WTC11 (cell line): ENCODE measurements at regions not wholly inside any gene's neighbourhood (a gene's known extent, or its start where the extent isn't known, plus 50 kb on each side); places are given as distances from the start of the nearest gene placed in this dataset.

Experiments used
- ATAC-seq: fragments of 200-7000 bp; cut with Tn5 transposase; 2 replicates; pipeline ENCODE4 v1.10.0; 2021; ENCODE audit warnings: mild to moderate bottlenecking, moderate library complexity
- CTCF ChIA-PET: fragments of 300-600 bp; sonication (Branson Sonifier 250); formaldehyde crosslinking; loops from one replicate; lab custom pipeline; 2021; ENCODE audit warnings: antibody characterized with exemption; lab: Charles Lee
- POLR2A ChIA-PET: fragments of 350-600 bp; sonication (Branson Sonifier 250); formaldehyde crosslinking; loops from one replicate; lab custom pipeline; 2021; ENCODE audit warnings: antibody characterized with exemption; lab: Charles Lee
- DNase-seq: peaks from one replicate; pipeline ENCODE4 v3.0.0; 2021; ENCODE audit warnings: low spot score
- H3K27ac Mint-ChIP-seq: 2 replicates; pipeline ENCODE4 v1.8.0; 2021; ENCODE audit warnings: mixed read lengths
- H3K27me3 Mint-ChIP-seq: 2 replicates; pipeline ENCODE4 v1.8.0; 2021; ENCODE audit warnings: low read depth, mild to moderate bottlenecking, moderate library complexity, mixed read lengths
- H3K36me3 Mint-ChIP-seq: 2 replicates; pipeline ENCODE4 v1.8.0; 2021; ENCODE audit warnings: mixed read lengths
- H3K4me1 Mint-ChIP-seq: 2 replicates; pipeline ENCODE4 v1.8.0; 2022; ENCODE audit warnings: mixed read lengths
- H3K4me3 Mint-ChIP-seq: 2 replicates; pipeline ENCODE4 v1.8.0; 2021; ENCODE audit warnings: mild to moderate bottlenecking, moderate library complexity, mixed read lengths
- H3K9me3 Mint-ChIP-seq: 2 replicates; pipeline ENCODE4 v1.8.0; 2021; ENCODE audit warnings: mixed read lengths
- ATF1 ChIP-seq: sonication (generic); formaldehyde crosslinking; IDR thresholded peaks from 2 replicates; pipeline ENCODE4 v1.8.1; 2023; ENCODE audit warnings: mild to moderate bottlenecking, moderate library complexity, missing genetic modification reagents
- ERG ChIP-seq: fragments of 250-450 bp; sonication (Bioruptor Pico); IDR thresholded peaks from 2 replicates; pipeline ENCODE4 v1.8.0; 2021; ENCODE audit warnings: mild to moderate bottlenecking
- ETV6 ChIP-seq: sonication (generic); formaldehyde crosslinking; IDR thresholded peaks from 2 replicates; pipeline ENCODE4 v1.8.1; 2022; ENCODE audit warnings: mild to moderate bottlenecking, missing genetic modification reagents
- FOXP1 ChIP-seq: sonication (generic); formaldehyde crosslinking; IDR thresholded peaks from 2 replicates; pipeline ENCODE4 v1.8.0; 2022; ENCODE audit warnings: missing genetic modification reagents, mild to moderate bottlenecking, moderate library complexity, borderline replicate concordance
- GRHL2 ChIP-seq: fragments of 250-450 bp; sonication (Bioruptor Pico); IDR thresholded peaks from 2 replicates; pipeline ENCODE4 v1.8.0; 2022; ENCODE audit warnings: mild to moderate bottlenecking, moderate library complexity; ENCODE audit not compliant: insufficient replicate concordance, severe bottlenecking
- HMGA2 ChIP-seq: fragments of 250-450 bp; sonication (Bioruptor Pico); IDR thresholded peaks from 2 replicates; pipeline ENCODE4 v1.4.0; 2021; ENCODE audit warnings: mild to moderate bottlenecking, moderate library complexity
- JUN ChIP-seq: sonication (generic); formaldehyde crosslinking; IDR thresholded peaks from 2 replicates; pipeline ENCODE4 v1.8.0; 2023; ENCODE audit warnings: mild to moderate bottlenecking, missing genetic modification reagents
- MLX ChIP-seq: sonication (generic); formaldehyde crosslinking; IDR thresholded peaks from 2 replicates; pipeline ENCODE4 v1.8.1; 2023; ENCODE audit warnings: mild to moderate bottlenecking, missing genetic modification reagents, moderate library complexity
- NFE2L1 ChIP-seq: sonication (generic); formaldehyde crosslinking; IDR thresholded peaks from 2 replicates; pipeline ENCODE4 v1.8.1; 2023; ENCODE audit warnings: missing genetic modification reagents
- NR2C2 ChIP-seq: sonication (generic); formaldehyde crosslinking; IDR thresholded peaks from 2 replicates; pipeline ENCODE4 v1.8.0; 2022; ENCODE audit warnings: mild to moderate bottlenecking, missing genetic modification reagents
- NR3C1 ChIP-seq: sonication (generic); formaldehyde crosslinking; conservative IDR thresholded peaks from 2 replicates; pipeline ENCODE4 v1.8.1; 2023; ENCODE audit warnings: low read depth, mild to moderate bottlenecking, missing genetic modification reagents
- RELA ChIP-seq: sonication (generic); formaldehyde crosslinking; IDR thresholded peaks from 2 replicates; pipeline ENCODE4 v1.8.1; 2022; ENCODE audit warnings: missing genetic modification reagents, mild to moderate bottlenecking, borderline replicate concordance
- TEAD1 ChIP-seq: sonication (generic); formaldehyde crosslinking; IDR thresholded peaks from 2 replicates; pipeline ENCODE4 v1.8.0; 2022; ENCODE audit warnings: mild to moderate bottlenecking, missing genetic modification reagents
- USF1 ChIP-seq: sonication (generic); formaldehyde crosslinking; IDR thresholded peaks from 2 replicates; pipeline ENCODE4 v1.8.0; 2022; ENCODE audit warnings: mild to moderate bottlenecking, missing genetic modification reagents
- ZNF138 ChIP-seq: sonication (generic); formaldehyde crosslinking; conservative IDR thresholded peaks from 2 replicates; pipeline ENCODE4 v1.8.1; 2022; ENCODE audit warnings: mild to moderate bottlenecking, moderate library complexity, missing genetic modification reagents
- ZNF317 ChIP-seq: sonication (generic); formaldehyde crosslinking; IDR thresholded peaks from 2 replicates; pipeline ENCODE4 v1.8.1; 2023; ENCODE audit warnings: low read depth, mild to moderate bottlenecking, moderate library complexity, missing genetic modification reagents, borderline replicate concordance
- ZNF396 ChIP-seq: fragments of 250-450 bp; sonication (Bioruptor Pico); IDR thresholded peaks from 2 replicates; pipeline ENCODE4 v1.8.0; 2021; ENCODE audit warnings: mild to moderate bottlenecking, moderate library complexity, borderline replicate concordance
- ZNF423 ChIP-seq: fragments of 250-450 bp; sonication (Bioruptor Pico); IDR thresholded peaks from 2 replicates; pipeline ENCODE4 v2.1.2; 2022; ENCODE audit warnings: mild to moderate bottlenecking, moderate library complexity
- TF ChIP-seq, protein P1 (sequence below): sonication (generic); formaldehyde crosslinking; IDR thresholded peaks from 2 replicates; pipeline ENCODE4 v1.8.1; 2022; ENCODE audit warnings: mild to moderate bottlenecking, moderate library complexity, missing genetic modification reagents
- TF ChIP-seq, protein P2 (sequence below): sonication (generic); formaldehyde crosslinking; IDR thresholded peaks from 2 replicates; pipeline ENCODE4 v1.8.0; 2023; ENCODE audit warnings: missing genetic modification reagents
- TF ChIP-seq, protein P3 (sequence below): sonication (generic); formaldehyde crosslinking; conservative IDR thresholded peaks from 2 replicates; pipeline ENCODE4 v1.8.1; 2022; ENCODE audit warnings: mild to moderate bottlenecking, missing genetic modification reagents
- TF ChIP-seq, protein P4 (sequence below): fragments of 250-450 bp; sonication (Bioruptor Pico); conservative IDR thresholded peaks from 2 replicates; pipeline ENCODE4 v1.9.0; 2021; ENCODE audit warnings: mild to moderate bottlenecking
- TF ChIP-seq, protein P5 (sequence below): sonication (generic); formaldehyde crosslinking; IDR thresholded peaks from 2 replicates; pipeline ENCODE4 v1.8.0; 2023; ENCODE audit warnings: mild to moderate bottlenecking, missing genetic modification reagents
- TF ChIP-seq, protein P6 (sequence below): sonication (generic); formaldehyde crosslinking; IDR thresholded peaks from 2 replicates; pipeline ENCODE4 v1.8.1; 2023; ENCODE audit warnings: mild to moderate bottlenecking, missing genetic modification reagents, moderate library complexity

DNA sequence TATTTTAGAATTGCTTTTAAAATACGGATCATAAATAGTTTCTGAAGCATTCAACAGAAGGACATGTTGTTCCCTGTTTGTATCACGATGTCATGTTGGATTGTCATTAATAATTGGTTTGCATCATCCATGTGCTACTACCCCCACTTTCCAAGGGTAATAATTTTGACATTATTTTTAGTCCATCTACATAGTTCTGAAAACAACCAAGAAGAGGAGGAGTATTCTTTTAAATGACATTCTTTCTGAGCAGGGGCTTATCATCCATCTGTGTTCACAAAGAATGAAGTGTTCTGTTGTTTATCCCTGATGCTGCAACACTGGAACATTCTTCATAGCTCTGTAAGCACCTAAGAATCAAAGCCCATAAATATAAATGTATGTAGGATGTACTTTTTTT is 151.0 kb upstream of the CITED2 start:
- H3K27ac Mint-ChIP-seq, result no peak overlapping the region
- CTCF ChIA-PET, result no interaction called here
- H3K36me3 Mint-ChIP-seq, result no peaks in the 10 kb centered on the region
- ATAC-seq (no peak), DNase-seq (no peak)
- no peak overlapping the region for H3K4me3 Mint-ChIP-seq
- POLR2A ChIA-PET, result no interaction called here
- no peaks in the 10 kb centered on the region for H3K27me3 Mint-ChIP-seq
- TF ChIP-seq, protein P1, sequence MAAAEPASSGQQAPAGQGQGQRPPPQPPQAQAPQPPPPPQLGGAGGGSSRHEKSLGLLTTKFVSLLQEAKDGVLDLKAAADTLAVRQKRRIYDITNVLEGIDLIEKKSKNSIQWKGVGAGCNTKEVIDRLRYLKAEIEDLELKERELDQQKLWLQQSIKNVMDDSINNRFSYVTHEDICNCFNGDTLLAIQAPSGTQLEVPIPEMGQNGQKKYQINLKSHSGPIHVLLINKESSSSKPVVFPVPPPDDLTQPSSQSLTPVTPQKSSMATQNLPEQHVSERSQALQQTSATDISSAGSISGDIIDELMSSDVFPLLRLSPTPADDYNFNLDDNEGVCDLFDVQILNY (CRISPR knock-in tag), result no peak
- no peak for TF ChIP-seq ZNF396 (CRISPR knock-in tag)
- TF ChIP-seq NR2C2 (CRISPR knock-in tag), result no peak
- no peak for TF ChIP-seq USF1
- TF ChIP-seq, protein P2, sequence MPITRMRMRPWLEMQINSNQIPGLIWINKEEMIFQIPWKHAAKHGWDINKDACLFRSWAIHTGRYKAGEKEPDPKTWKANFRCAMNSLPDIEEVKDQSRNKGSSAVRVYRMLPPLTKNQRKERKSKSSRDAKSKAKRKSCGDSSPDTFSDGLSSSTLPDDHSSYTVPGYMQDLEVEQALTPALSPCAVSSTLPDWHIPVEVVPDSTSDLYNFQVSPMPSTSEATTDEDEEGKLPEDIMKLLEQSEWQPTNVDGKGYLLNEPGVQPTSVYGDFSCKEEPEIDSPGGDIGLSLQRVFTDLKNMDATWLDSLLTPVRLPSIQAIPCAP (CRISPR knock-in tag), result no peak
- no peak for TF ChIP-seq TEAD1
- no peak for TF ChIP-seq MLX (CRISPR knock-in tag)
- no peak for TF ChIP-seq HMGA2 (CRISPR knock-in tag)
- TF ChIP-seq RELA (CRISPR knock-in tag), result no peak
- no peak for TF ChIP-seq ZNF317 (CRISPR knock-in tag)
- TF ChIP-seq ZNF138 (CRISPR knock-in tag), result no peak
- TF ChIP-seq NR3C1 (CRISPR knock-in tag), result no peak
- no peak for TF ChIP-seq FOXP1 (CRISPR knock-in tag)
- TF ChIP-seq, protein P3, sequence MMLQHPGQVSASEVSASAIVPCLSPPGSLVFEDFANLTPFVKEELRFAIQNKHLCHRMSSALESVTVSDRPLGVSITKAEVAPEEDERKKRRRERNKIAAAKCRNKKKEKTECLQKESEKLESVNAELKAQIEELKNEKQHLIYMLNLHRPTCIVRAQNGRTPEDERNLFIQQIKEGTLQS, result no peak
- no peak for TF ChIP-seq ETV6 (CRISPR knock-in tag)
- no peak for TF ChIP-seq JUN (CRISPR knock-in tag)
- H3K4me1 Mint-ChIP-seq, result no peaks in the 10 kb centered on the region
- peaks cover 16% of the 10 kb centered on the region for H3K9me3 Mint-ChIP-seq

- ATAC-seq, result no peak
- Mint-ChIP-seq H3K27me3 (no peaks in the 10 kb centered on the region), H3K4me3 (no peak overlapping the region), H3K27ac (no peak overlapping the region), H3K36me3 (no peaks in the 10 kb centered on the region), H3K9me3 (peaks cover 11% of the 10 kb centered on the region), H3K4me1 (peaks cover 4% of the 10 kb centered on the region; the same call in 1 of the 2 replicates)
- ChIA-PET CTCF (no interaction called here), POLR2A (interaction anchor here (1.2 kb wide), 1 partner anchor 150 kb away, joined by 5 read pairs; the partner anchor contains the start of gene CITED2)
- no peak for DNase-seq
- TF ChIP-seq ERG (CRISPR knock-in tag) (no peak), GRHL2 (CRISPR knock-in tag) (no peak), ATF1 (CRISPR knock-in tag) (no peak), ZNF423 (CRISPR knock-in tag) (no peak), NFE2L1 (CRISPR knock-in tag) (no peak), ETV6 (CRISPR knock-in tag) (no peak)
- TF ChIP-seq, protein P4, sequence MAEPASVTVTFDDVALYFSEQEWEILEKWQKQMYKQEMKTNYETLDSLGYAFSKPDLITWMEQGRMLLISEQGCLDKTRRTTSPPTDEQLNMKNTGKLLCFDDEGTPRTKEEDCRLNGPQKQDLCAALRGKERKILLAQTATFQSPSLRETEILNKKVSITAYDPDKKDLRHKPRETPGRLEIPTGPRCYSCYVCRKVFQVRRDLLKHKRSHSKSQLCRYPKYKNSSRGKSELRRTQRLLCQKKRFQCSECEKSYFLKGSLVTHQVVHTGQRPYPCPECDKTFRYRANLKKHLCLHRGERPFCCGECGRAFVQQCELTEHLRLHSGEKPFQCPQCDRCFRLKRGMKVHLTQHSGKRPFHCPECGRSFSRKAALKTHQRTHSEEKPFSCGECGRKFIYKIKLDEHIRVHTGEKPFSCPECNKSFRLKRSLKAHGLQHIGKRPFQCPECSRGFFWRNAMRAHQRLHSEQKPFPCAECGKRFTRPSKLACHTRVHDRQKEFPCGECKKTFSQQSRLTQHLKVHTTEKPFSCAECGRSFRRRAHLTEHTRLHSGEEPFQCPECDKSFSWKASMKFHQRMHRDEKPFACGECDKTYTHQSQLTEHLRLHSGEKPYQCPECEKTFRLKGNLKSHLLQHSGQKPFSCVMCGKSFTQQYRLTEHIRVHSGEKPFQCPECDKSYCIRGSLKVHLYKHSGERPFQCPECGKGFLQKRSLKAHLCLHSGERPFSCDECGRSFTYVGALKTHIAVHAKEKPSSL (CRISPR knock-in tag), result no peak
- TF ChIP-seq, protein P5, sequence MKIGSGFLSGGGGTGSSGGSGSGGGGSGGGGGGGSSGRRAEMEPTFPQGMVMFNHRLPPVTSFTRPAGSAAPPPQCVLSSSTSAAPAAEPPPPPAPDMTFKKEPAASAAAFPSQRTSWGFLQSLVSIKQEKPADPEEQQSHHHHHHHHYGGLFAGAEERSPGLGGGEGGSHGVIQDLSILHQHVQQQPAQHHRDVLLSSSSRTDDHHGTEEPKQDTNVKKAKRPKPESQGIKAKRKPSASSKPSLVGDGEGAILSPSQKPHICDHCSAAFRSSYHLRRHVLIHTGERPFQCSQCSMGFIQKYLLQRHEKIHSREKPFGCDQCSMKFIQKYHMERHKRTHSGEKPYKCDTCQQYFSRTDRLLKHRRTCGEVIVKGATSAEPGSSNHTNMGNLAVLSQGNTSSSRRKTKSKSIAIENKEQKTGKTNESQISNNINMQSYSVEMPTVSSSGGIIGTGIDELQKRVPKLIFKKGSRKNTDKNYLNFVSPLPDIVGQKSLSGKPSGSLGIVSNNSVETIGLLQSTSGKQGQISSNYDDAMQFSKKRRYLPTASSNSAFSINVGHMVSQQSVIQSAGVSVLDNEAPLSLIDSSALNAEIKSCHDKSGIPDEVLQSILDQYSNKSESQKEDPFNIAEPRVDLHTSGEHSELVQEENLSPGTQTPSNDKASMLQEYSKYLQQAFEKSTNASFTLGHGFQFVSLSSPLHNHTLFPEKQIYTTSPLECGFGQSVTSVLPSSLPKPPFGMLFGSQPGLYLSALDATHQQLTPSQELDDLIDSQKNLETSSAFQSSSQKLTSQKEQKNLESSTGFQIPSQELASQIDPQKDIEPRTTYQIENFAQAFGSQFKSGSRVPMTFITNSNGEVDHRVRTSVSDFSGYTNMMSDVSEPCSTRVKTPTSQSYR (CRISPR knock-in tag), result no peak
- TF ChIP-seq, protein P6, sequence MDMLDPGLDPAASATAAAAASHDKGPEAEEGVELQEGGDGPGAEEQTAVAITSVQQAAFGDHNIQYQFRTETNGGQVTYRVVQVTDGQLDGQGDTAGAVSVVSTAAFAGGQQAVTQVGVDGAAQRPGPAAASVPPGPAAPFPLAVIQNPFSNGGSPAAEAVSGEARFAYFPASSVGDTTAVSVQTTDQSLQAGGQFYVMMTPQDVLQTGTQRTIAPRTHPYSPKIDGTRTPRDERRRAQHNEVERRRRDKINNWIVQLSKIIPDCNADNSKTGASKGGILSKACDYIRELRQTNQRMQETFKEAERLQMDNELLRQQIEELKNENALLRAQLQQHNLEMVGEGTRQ (CRISPR knock-in tag), result no peak
Observed at GRCh38 chr6:139523986-139524385, 149.5 kb upstream of the CITED2 start.
